ENCODE measurements at regions not wholly inside any gene's neighbourhood (a gene's known extent, or its start where the extent isn't known, plus 50 kb on each side); places are given as distances from the start of the nearest gene placed in this dataset.

- TF ChIP-seq ZNF615 (CRISPR knock-in tag; IDR thresholded peaks at IDR 0.05; ENCODE audit: borderline replicate concordance) (no peak), ATF1 (CRISPR knock-in tag; IDR thresholded peaks at IDR 0.05) (no peak)
Measured at GRCh38 chr13:44869167-44869566, 120.1 kb downstream of the NUFIP1 start (continued).

DNA sequence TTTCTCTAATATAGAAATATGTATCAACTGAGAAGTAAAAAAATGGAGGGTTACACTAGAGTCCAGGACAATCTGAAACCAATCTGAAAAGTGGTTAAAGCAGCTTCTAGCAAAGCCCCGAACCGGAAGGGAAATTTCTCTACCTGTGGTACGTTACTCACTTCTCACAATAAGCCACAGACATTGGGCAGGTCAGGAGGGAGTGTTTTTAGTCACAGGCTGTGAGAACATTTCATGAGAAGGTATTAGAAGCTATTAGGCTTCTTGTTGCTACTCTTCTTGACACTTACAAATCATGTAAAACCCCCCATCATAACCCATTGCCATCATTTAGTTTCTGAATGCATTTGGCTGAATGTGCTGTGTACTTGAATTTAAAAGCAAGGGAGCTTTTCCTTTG, 120.9 kb downstream of the NUFIP1 start:
- in situ Hi-C loops (cut with HindIII; ENCODE audit: extremely low pct_ligation_motif_present, low pct_unique_long_range_greater_than_20kb) (no loop called here), intact Hi-C loops (cut with micrococcal nuclease; ENCODE audit: unreplicated experiment) (no loop called here)
- POLR2A ChIA-PET, result no interaction called here
- H3K27ac ChIP-seq (ENCODE audit: extremely low read length, insufficient read depth, low read length), result no peak overlapping the region
- H3K27me3 ChIP-seq (ENCODE audit: control insufficient read depth in 1 of 2, insufficient read depth in 2 of 2, low read length in 2 of 2), result no peaks in the 10 kb centered on the region; a peak in 1 of 5 replicates
- no peak for DNase-seq (ENCODE audit: low spot score)
- 75% methylated on average over 3 of the region's 3 CpGs for WGBS (ENCODE audit: low lambda C conversion rate)
- H3K9me3 ChIP-seq (ENCODE audit: low read length), result no peaks in the 10 kb centered on the region
- no peaks in the 10 kb centered on the region for H3K36me3 ChIP-seq (replicated peaks in 1 of 2; ENCODE audit: control insufficient read depth in 1 of 2, insufficient read depth in 2 of 2, low read length in 2 of 2)
- H3K4me1 ChIP-seq (ENCODE audit: insufficient read depth, low read length), result 0 out of 2 replicates have a peak, but pooled peaks cover 7% of the 10 kb centered on the region
- H4K20me1 ChIP-seq (ENCODE audit: insufficient read depth, low read length), result no peaks in the 10 kb centered on the region
- no peak overlapping the region for H3K4me2 ChIP-seq (ENCODE audit: low read depth, low read length)
- H3K4me3 ChIP-seq (replicated peaks in 1 of 3; ENCODE audit: insufficient read depth in 1 of 3, low read depth in 2 of 3, low read length in 3 of 3), result no peak overlapping the region
- ATAC-seq, result no peak
- H2AFZ ChIP-seq (ENCODE audit: low read length), result no peak overlapping the region
- no peak overlapping the region for H3K9ac ChIP-seq (ENCODE audit: insufficient read depth, low read depth, low read length)
- CTCF ChIA-PET (ENCODE audit: low intra/inter-chr PET ratio, low total read pairs), result no interaction called here
- TF ChIP-seq, protein P1, sequence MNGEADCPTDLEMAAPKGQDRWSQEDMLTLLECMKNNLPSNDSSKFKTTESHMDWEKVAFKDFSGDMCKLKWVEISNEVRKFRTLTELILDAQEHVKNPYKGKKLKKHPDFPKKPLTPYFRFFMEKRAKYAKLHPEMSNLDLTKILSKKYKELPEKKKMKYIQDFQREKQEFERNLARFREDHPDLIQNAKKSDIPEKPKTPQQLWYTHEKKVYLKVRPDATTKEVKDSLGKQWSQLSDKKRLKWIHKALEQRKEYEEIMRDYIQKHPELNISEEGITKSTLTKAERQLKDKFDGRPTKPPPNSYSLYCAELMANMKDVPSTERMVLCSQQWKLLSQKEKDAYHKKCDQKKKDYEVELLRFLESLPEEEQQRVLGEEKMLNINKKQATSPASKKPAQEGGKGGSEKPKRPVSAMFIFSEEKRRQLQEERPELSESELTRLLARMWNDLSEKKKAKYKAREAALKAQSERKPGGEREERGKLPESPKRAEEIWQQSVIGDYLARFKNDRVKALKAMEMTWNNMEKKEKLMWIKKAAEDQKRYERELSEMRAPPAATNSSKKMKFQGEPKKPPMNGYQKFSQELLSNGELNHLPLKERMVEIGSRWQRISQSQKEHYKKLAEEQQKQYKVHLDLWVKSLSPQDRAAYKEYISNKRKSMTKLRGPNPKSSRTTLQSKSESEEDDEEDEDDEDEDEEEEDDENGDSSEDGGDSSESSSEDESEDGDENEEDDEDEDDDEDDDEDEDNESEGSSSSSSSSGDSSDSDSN (CRISPR knock-in tag; IDR thresholded peaks at IDR 0.05), result no peak
- no peaks in the 10 kb centered on the region for H3K79me2 ChIP-seq (ENCODE audit: insufficient read depth, low read length)
- no peak for FAIRE-seq
- BruUV-seq (replicated peaks), result no TSS peak

DNA sequence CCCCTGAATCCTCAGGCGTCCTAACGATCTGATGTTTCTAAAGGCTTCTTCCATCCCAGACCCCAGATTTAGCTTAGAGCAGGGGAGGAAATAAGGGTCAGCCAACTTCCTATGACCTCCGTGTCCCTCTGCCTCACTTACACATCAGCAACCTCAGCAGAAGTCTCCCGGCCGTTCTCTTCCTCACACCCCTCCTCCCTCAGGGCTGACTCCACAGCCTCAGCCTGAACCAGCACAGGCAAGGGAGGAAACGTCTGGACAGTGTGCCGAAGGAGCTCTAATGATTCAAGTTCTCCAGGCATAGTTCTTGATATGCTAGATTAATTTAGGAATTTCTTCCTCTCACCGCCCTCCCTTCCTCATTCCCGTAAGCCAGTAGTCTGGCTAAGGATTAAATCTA, 121.4 kb downstream of the NUFIP1 start:
- Histone ChIP-seq H3K27me3 (ENCODE audit: control insufficient read depth in 1 of 2, insufficient read depth in 2 of 2, low read length in 2 of 2) (no peaks in the 10 kb centered on the region; a peak in 1 of 5 replicates), H3K27ac (ENCODE audit: extremely low read length, insufficient read depth, low read length) (no peak overlapping the region), H3K9me3 (ENCODE audit: low read length) (no peaks in the 10 kb centered on the region), H2AFZ (ENCODE audit: low read length) (no peak overlapping the region), H3K79me2 (ENCODE audit: insufficient read depth, low read length) (no peaks in the 10 kb centered on the region), H3K4me3 (replicated peaks in 1 of 3; ENCODE audit: insufficient read depth in 1 of 3, low read depth in 2 of 3, low read length in 3 of 3) (no peak overlapping the region), H3K36me3 (replicated peaks in 1 of 2; ENCODE audit: control insufficient read depth in 1 of 2, insufficient read depth in 2 of 2, low read length in 2 of 2) (no peaks in the 10 kb centered on the region), H3K9ac (ENCODE audit: insufficient read depth, low read depth, low read length) (no peak overlapping the region), H3K4me1 (ENCODE audit: insufficient read depth, low read length) (0 out of 2 replicates have a peak, but pooled peaks cover 7% of the 10 kb centered on the region), H4K20me1 (ENCODE audit: insufficient read depth, low read length) (no peaks in the 10 kb centered on the region), H3K4me2 (ENCODE audit: low read depth, low read length) (no peak overlapping the region)
- no TSS peak for BruUV-seq (replicated peaks)
- no peak for ATAC-seq
- POLR2A ChIA-PET, result no interaction called here
- DNase-seq (ENCODE audit: low spot score), result no peak
- 55% methylated on average over 8 of the region's 9 CpGs for WGBS (ENCODE audit: low lambda C conversion rate)
- no peak for FAIRE-seq
- in situ Hi-C loops (cut with HindIII; ENCODE audit: extremely low pct_ligation_motif_present, low pct_unique_long_range_greater_than_20kb) (no loop called here), intact Hi-C loops (cut with micrococcal nuclease; ENCODE audit: unreplicated experiment) (no loop called here)
- CTCF ChIA-PET (ENCODE audit: low intra/inter-chr PET ratio, low total read pairs), result no interaction called here
- TF ChIP-seq ZNF782 (CRISPR knock-in tag; IDR thresholded peaks at IDR 0.05; ENCODE audit: borderline replicate concordance) (no peak), ZSCAN20 (CRISPR knock-in tag; IDR thresholded peaks at IDR 0.05; ENCODE audit: borderline replicate concordance) (no peak), SIX4 (CRISPR knock-in tag; IDR thresholded peaks at IDR 0.05) (no peak), RNF219 (CRISPR knock-in tag; IDR thresholded peaks at IDR 0.05) (no peak), PRMT3 (CRISPR knock-in tag; IDR thresholded peaks at IDR 0.05; ENCODE audit: borderline replicate concordance, low read depth) (no peak), ZNF550 (CRISPR knock-in tag; IDR thresholded peaks at IDR 0.05; ENCODE audit: borderline replicate concordance) (no peak)
- TF ChIP-seq, protein P2, sequence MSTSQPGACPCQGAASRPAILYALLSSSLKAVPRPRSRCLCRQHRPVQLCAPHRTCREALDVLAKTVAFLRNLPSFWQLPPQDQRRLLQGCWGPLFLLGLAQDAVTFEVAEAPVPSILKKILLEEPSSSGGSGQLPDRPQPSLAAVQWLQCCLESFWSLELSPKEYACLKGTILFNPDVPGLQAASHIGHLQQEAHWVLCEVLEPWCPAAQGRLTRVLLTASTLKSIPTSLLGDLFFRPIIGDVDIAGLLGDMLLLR (CRISPR knock-in tag; IDR thresholded peaks at IDR 0.05), result no peak
